OCI-M2 (cell line): ENCODE measurements at regions not wholly inside any gene's neighbourhood (a gene's known extent, or its start where the extent isn't known, plus 50 kb on each side); places are given as distances from the start of the nearest gene placed in this dataset.
"Not testable (repeated sequence)": the region's sequence is repeated elsewhere in the genome, so short reads cannot be mapped to it uniquely, and the experiment has no call there.

ENCODE experiments used
- DNase-seq: peaks from one replicate; lab custom pipeline; 2025; ENCODE audit not compliant: unreplicated experiment; lab: John Stamatoyannopoulos, UW

DNA sequence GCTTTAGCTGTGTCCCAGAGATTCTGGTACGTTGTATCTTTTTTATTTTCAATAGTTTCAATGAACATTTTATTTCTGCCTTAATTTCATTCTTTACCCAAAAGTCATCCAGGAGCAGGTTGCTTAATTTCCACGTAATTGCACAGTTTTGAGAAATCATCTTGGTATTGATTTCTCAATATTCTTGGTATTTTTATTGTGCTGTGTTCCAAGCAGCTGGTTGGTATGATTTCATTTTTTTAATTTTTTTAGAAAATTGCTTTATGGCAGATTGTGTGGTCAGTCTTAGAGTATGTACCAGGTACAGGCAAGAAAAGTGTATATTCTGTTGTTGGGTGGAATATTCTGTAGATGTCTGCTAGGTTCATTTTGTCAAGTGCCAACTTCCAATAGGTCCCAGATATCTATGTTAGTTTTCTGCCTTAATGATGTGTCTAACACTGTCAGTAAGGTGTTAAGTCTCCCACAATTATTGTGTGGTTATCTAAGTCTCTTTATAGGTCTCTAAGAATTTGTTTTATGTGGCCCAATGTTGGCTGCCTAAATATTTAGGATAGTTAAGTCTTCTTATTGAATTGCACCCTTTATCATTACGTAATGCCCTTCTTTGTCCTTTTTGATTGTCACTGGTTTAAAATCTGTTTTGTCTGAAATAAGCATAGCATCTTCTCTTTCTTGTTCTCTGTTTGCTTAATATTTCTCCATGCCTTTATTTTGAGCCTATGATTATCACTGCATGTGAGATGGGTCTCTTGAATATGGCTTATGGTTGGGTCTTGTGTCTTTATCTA lies 366.9 kb upstream of the IRAK1BP1 start:
- DNase-seq: no peak

DNA sequence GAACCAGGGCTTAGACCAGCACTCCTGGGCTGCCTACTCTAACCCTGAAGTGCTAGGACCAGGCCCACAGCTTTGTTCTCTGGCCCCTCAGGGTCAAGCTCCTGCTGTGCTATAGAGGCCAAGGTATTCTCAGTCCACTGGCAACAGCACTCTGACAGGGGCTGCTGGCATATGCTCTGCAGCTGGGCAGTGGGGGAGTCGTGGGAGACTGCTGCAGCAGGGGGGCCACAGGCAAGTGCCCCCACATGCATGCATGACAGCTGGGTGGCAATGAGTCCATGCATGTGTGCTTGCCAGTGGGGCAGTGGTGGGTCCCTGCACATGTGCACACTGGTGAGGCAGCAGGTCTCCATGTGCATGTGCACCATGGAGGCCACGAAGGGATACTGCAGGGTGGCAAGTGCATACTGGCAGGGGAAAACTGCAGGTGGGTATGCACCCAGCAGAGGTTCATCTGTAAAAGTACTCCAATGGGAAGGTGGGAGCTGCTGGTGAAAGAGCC lies 364.9 kb upstream of the IRAK1BP1 start:
- no peak for DNase-seq

DNA sequence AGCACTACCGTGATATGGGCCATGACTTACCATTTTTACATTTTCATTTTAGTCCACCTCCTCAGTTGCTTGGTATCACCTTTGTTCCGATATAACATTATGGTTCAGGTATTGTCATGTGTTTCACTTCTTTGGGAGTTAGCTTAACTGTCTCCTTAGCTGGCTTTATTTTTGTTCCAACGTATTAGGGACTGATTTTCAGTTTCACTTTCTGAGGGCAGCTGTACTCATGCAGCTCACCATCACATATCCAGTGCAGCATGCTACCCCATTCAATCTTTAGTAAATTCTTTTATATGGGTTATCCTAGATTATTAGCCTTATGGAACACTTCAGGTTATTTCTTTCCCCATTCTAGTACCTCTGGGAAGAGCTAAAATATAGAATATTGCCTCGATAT lies 362.2 kb upstream of the IRAK1BP1 start:
- DNase-seq: no peak

DNA sequence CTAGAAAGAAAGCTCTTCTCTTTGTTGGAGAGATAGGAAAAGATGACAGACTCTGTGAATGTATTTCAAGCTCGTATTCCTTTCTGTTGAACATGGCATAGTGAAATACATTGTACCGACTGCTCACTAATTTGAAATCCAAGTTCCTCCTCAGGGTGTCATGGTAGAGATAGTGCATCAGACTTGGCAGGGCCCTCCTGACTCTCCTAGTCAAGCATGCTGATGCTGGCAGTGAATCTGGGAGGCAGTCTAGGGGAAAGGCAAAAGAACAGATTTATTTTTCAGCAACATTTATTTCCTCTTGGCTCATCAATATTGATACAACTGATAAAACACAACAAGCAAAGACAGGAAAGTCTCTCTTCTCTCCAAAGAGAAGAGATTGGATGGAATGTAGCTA lies 356.3 kb upstream of the IRAK1BP1 start:
- DNase-seq: no peak

DNA sequence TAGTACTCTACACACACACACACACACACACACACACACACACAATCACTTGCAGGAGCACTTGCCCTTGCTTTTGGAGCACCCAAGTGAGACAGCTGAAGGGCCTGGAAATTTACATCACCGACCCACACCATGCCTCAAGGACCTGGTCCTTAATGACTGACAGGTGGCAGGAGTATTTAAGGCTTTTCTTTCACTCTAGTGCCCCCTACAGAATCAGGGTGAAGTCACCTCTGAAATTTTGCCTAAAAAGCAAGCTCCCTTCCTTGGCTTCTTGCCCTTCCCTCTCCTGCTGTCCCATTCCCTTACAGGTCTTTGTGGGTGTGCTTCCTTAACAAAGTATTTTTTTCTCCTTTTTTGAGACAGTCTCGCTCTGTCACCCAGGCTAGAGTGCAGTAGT lies 353.5 kb upstream of the IRAK1BP1 start:
- DNase-seq: no peak

DNA sequence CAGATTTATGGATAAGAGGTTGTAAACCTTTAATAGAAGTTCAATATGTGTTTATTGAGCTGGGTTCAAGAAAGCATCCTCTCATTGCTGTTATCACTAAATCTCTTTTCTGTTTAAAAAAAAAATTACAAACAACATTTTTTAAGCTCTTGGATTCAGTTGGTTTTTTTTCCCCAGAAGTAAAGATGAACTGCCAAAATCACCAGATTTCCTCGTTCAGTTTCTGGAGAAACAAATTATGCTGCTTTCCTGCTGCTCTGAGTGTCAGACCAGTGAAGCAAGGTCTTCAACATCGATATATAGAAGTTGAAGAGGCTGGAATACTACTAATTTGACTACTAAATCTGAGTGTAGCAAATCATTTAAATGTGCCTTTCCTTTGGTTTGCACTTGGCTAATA lies 352.1 kb upstream of the IRAK1BP1 start:
- no peak for DNase-seq

DNA sequence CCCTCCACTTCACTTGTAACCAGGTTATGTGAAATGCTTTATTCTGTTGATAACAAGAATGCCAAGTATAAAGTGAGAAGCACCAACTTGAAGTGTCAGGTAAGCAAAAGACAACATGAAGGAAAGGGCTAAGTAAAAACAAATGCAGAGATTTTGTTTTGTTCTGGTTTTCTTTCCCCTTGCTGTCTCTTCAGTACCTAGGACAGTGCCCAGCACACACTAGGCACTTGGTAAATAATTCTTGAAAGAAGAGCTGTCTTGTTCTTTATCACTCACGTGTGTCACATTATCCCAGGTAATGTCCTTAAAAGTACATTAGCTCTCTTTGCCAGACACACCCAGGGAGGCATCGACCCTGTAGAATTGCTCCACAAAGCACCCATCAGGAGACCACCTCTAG lies 350.0 kb upstream of the IRAK1BP1 start:
- no peak for DNase-seq

DNA sequence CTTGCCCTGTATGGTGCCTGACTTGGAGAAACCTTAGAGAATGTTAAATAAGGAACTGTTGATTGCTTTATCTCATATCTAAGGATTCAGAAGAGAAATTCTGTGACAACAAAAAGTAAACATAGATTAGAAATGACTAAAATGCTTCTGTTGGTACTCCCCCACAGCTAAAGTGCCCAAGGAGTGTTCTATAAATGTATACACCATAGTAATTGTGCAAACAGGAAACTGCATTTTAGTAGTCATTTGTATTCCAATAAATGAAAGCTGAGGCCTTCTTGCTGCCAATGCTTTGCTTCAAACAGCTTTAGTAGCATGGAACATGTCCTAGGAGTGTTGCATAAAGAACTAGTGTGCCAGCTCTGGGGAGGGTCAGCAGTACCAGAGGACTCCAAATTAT lies 343.7 kb upstream of the IRAK1BP1 start:
- no peak for DNase-seq

DNA sequence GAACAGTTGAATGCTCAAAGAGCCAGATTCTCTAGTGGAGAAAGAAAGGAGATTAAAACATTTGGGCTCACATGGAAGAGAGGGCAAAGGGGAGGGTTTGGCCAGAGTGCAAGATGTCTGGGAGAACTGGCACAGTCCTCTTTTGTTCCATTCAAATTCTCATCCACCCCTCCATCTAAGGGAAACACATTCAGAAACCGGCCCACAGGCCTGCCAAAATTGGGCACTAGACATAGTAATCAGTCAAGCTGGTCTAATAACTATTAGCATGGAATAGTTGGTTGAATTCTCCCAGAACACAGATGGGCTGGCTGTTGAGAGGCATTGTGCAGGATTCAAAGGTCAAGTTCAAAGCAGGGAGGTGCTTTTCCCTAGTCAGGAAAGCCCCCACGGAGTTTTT lies 341.4 kb upstream of the IRAK1BP1 start:
- DNase-seq: no peak

DNA sequence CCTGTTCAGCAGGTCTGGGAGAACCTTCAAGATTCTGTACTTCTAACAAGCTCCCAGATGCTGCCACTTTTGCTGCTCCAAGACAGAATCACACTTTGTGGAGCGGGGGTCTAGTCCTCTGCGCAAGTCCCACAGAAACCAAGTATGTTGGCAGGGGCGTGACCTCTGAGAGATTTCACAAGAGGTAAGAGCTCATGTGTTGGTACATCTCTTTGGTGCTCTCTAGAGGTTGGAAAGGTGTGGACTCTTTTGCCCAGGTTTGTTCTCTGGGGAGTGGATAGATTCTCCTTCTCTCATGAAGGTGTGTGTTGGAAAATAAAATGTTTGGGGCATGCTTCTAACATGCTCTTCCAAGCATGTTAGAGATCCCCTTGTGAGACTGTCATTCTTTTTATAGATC lies 340.9 kb upstream of the IRAK1BP1 start:
- no peak for DNase-seq

DNA sequence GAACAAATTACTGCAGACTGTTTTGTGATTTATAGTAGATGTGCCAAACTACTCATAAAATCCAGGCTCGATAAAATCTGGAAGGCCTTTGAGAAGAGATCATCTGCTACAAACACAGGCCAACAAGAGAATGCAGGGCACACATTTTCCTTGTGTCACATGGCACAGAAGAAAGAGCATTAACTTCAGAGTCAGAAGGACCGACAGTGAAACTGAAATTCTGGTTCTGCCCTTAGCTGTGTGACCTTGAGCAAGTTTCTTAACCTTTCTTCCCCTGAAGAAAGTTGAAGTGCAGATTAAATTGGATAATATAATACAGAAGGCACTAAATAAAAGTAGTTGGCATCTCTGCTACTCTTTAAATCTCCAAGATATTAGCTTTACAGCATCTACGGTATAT lies 338.4 kb upstream of the IRAK1BP1 start:
- DNase-seq: no peak

DNA sequence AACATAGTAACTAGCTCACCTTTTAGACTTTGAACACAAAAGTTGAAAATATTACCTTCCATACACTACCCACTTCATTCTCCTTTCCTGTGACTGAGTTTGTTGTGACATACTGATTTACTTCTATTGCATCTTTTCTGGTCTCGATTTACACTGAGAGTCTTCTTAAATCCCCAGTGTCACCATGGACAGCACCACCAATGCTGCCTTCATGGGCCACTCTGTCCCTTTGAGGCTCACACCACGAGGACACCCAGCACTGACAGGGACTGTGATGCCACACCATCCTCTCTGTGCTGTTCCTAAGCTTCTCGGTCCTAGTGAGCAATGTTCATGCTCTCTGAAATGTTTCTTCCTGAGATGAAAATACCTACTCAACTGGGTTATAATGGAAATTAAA lies 337.1 kb upstream of the IRAK1BP1 start:
- DNase-seq: no peak

DNA sequence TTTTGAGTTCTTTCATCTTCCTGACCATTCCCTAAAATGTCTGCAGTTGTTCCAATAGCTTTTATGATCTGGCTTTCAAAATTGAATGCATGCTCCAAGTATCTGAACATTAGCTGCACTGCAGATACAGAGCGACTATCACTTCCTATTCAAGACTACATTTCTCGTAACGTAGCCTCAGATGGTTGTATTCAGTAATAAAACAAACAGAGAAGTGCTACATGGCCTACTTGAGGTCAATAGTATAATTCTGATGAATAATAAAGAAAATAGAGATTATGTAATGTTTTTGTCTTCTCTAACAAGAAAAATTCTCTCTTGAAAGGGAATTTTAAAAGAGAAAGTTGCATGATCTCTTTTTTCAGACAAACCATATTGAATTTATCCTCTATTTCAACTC lies 333.9 kb upstream of the IRAK1BP1 start:
- DNase-seq: no peak

DNA sequence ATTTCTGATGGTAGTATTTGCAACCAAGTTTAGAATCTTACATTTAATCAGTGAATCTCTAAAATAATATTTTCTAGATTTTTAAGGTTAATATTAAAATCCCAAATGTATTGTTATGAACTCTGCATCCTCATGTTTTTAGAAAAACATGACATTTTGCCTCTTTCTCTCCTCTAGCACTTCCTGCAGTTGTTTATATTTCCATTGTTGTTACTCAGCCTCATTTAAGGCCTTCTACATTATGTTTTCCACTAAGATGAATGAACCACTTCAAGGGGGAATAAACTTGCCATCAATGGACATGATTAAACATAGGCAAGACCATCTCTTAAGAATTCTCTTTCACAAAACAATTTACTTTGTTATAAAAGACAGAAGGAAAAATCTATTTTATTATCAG lies 333.5 kb upstream of the IRAK1BP1 start:
- no peak for DNase-seq

DNA sequence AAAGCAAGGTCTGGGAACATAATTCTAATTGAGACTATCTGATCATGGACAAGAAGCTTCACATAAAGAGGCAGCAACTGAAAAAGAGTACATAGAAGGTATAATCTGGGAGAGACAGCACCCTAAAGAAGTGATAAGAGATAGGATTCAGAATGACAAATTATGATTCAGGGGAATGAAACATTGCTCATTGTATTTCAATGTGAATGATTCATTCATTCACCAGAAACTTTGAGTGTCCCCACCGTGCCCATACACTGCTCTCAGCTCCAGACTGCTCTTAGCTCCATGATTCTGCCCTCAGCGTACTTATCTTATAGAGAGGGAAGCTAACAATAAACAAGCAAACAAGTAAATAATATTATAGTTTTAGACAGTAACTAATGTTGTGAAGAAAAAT lies 329.3 kb upstream of the IRAK1BP1 start:
- DNase-seq: no peak

DNA sequence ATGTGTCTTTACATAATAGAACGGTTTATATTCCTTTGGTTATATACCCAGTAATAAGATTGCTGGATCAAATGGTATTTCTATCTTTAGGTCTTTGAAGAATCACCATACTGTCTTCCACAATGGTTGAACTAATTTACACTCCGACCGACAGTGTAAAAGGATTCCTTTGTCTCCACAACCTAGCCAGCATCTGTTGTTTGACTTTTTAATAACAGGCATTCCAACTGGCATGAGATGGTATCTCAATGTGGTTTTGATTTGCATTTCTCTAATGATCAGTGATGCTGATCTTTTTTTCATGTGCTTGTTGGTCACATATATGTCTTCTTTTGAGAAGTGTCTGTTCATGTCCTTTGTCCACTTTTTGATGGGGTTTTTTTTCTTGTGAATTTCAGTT lies 319.7 kb upstream of the IRAK1BP1 start:
- DNase-seq: not testable (repeated sequence)

DNA sequence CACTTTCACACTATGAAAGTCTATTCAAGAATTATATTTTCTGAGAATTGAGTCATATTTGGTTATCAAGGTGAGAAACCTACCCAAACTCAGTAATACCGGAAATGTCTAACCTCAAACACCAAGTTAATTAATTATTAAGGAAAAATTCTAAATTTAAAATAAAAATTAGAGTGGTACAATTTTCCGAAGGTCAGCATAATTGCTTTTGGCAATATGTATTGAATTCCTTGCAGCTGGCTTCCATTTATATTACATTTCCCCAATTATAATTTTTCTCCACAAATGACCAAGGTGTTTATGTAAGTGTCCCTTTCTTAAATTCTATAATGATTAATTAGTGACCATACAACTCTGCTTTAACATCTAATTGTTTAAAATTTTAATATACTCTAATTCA lies 316.0 kb upstream of the IRAK1BP1 start:
- no peak for DNase-seq

DNA sequence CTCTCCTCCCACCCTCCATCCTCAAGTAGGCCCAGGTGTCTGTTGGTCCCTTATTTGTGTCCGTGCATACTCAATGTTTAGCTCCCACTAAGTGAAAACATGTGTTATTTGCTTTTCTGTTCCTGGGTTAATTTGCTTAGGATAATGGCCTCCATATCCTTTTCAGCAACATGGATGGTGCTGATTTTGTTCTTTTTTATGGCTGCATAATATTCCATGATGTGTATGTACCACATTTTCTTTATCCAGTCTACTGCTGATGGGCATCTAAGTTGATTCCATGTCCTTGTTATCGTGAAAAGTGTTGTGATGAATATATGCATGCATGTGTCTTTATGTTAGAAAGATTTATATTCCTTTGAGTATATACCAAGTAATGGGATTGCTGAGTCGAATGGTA lies 314.9 kb upstream of the IRAK1BP1 start:
- no peak for DNase-seq

DNA sequence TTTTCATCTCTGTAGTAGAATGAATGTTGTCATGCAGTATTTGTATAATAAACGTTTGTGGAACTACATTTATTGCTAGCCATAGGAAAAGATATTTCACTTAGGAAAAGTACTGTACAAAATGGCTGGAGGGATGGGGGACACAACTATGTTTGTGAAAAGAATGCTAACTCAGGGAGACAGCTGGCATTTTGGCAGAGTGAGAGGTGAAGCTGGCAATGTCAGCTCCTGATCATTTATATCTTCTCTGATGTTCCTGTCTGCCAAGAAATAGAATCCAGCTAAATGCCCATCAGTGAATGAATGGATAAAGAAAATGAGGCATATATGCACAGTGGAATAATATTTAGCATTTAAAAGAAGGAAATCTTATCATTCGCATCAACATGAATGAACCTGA lies 313.0 kb upstream of the IRAK1BP1 start:
- DNase-seq: no peak

DNA sequence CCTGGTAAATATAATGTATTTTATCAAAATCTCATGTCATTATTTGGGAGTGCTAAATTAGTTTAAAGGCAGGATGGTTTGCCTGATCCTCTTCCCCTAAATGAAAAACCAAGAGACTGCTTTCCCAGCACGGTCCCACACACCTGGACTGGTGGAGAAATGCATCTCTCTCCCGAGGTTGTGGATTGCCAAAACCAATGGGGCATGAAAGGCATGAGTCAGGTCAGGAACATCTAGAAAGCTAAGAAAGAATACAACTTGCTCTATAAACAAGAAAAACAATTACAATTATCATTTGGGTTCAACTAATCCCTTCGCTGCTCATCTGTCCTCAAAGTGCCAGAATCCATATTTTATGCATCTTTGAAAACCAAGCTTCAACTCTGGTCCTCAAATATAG lies 308.3 kb upstream of the IRAK1BP1 start:
- DNase-seq: no peak

DNA sequence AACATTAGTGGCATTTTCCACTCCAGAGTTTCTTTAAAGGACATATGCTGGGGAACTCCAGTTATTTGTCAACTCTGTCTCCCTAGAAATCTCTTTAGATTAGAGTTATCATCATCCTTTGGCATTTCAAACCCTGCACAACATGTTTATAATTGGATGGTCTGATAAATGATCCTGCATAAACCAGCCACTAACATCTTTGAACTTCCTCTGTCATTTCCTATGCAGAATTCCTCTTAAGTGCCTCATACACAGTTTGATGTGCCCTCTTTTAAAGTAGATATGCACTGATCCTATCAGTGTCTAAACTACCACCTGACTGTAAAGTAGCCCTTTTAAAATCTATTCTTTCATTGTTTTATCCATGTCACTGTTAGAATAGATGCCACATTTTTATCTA lies 306.3 kb upstream of the IRAK1BP1 start:
- DNase-seq: no peak

DNA sequence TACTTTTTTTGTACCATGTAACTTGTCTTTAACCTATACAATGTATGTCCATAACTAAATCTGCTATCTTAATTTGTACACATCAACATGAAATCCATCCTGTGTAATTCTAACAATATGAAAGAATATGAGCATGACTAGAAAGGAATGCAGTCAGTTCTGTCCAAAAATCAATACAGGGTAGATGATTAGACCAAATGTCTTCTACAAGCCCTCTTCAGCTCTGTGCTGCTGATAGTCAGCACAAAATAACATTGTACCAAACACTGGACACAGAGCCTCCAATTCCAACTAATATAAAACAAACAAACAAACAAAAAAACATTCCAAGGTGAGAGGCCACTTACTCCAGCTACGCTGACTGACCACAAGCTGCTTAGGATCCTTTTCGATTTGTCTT lies 301.4 kb upstream of the IRAK1BP1 start:
- no peak for DNase-seq

DNA sequence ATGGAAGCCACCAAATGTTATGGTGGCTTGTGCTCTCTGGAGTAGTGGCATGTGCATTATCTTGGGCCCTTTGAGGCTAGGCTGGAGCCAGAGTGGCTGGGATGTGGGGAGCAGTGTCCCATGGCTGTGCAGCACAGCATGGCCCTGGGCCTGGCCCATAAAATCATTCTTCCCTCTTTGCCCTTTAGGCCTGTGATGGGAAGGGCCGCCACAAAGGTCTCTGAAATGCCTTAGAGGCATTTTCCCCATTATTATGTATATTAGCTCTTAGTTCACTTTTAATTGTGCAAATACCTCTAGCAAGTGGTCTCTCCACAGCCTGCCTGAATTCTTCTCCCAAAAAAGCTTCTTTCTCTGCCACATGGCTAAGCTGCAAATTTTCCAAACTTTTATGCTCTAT lies 297.3 kb upstream of the IRAK1BP1 start:
- DNase-seq: no peak
